HFF-Myc (cell line): ENCODE measurements at regions not wholly inside any gene's neighbourhood (a gene's known extent, or its start where the extent isn't known, plus 50 kb on each side); places are given as distances from the start of the nearest gene placed in this dataset.
"Not testable (repeated sequence)": the region's sequence is repeated elsewhere in the genome, so short reads cannot be mapped to it uniquely, and the experiment has no call there.

Experiments used
- DNase-seq: peaks from one replicate; pipeline ENCODE4 v3.0.0-alpha.2; 2011; ENCODE audit warnings: low read depth; ENCODE audit errors: extremely low read depth
- H3K4me3 ChIP-seq: replicated peaks from 2 replicates; pipeline ENCODE4 v1.5.1; 2011; ENCODE audit warnings: low read depth, mild to moderate bottlenecking, control low read depth, low read length
- TF ChIP-seq, protein P1 (sequence below): IDR thresholded peaks from 2 replicates; pipeline ENCODE4 v1.5.1; 2012; ENCODE audit warnings: mild to moderate bottlenecking, low read depth, low read length, control low read depth; ENCODE audit errors: missing control alignments

DNA sequence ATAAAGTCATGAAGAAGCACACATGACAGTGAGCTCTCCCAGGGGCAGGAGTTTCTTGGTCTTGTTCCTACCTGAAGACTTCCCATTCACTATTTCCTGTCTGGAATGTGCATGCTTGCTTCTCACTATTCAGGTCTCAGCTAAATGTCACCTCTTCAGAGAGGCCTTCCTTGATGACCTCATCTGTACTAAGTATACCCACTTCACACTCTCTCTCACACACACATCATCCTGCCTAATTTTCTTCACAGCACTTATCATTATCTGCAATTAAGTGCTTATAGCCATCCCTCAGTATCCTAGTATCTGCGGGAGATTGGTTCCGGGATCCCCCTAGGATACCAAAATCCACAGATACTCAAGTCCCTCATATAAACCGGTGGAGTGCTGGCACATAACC lies 146.4 kb upstream of the IVNS1ABP start:
- H3K4me3 ChIP-seq: no peak overlapping the region
- TF ChIP-seq, protein P1, sequence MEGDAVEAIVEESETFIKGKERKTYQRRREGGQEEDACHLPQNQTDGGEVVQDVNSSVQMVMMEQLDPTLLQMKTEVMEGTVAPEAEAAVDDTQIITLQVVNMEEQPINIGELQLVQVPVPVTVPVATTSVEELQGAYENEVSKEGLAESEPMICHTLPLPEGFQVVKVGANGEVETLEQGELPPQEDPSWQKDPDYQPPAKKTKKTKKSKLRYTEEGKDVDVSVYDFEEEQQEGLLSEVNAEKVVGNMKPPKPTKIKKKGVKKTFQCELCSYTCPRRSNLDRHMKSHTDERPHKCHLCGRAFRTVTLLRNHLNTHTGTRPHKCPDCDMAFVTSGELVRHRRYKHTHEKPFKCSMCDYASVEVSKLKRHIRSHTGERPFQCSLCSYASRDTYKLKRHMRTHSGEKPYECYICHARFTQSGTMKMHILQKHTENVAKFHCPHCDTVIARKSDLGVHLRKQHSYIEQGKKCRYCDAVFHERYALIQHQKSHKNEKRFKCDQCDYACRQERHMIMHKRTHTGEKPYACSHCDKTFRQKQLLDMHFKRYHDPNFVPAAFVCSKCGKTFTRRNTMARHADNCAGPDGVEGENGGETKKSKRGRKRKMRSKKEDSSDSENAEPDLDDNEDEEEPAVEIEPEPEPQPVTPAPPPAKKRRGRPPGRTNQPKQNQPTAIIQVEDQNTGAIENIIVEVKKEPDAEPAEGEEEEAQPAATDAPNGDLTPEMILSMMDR: no peak
- no peak for DNase-seq

DNA sequence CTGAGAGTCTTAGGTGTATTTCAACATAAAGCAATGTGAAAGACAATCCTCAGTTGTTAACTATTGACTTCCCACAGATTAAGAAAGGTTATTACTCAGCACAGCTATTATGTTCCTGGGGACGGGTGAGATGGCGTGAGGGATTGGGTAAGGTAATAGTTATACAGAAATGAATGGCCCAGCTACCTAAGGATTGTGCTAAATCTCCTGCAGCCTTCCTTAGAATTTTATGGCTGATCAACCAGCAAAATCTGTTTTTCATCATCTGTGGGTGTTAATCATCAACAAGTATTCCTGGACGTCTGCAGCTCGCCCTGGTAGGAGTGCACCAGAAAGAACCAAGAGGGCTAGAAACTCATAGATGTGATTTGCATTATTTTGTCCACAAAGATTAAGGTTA lies 146.0 kb upstream of the IVNS1ABP start:
- TF ChIP-seq, protein P1: no peak
- no peak overlapping the region for H3K4me3 ChIP-seq
- DNase-seq: no peak

DNA sequence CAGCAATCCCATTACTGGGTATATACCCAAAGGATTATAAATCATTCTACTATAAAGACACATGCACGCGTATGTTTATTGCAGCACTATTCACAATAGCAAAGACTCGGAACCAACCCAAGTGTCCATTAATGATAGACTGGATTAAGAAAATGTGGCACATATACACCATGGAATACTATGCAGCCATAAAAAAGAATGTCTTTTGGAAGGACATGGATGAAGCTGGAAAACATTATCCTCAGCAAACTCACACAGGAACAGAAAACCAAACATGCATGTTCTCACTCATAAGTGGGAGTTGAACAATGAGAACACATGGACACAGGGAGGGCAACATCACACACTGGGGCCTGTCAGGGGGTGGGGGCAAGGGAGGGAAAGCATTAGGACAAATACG lies 143.7 kb upstream of the IVNS1ABP start:
- not testable (repeated sequence) for H3K4me3 ChIP-seq, DNase-seq

DNA sequence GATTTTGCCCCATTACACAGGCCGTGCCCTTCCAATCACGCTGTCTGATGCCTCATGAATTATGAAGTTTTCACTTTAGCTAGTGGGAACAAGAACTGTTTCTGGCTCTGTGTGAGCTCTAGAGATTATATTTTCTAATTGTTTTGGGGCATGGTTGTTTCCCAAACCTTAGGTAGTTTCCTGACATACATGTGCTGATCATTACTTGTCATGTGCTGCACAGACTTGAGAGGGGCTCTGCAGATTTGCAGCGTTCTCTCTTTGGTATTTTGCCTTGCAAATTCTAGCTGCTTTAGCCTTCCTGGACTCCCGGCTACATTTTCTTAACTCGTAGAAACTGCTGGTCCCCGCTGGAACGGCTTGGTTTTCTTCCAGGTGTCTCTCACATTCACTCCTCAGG lies 142.1 kb upstream of the IVNS1ABP start:
- TF ChIP-seq, protein P1: no peak
- no peak overlapping the region for H3K4me3 ChIP-seq
- DNase-seq: no peak

DNA sequence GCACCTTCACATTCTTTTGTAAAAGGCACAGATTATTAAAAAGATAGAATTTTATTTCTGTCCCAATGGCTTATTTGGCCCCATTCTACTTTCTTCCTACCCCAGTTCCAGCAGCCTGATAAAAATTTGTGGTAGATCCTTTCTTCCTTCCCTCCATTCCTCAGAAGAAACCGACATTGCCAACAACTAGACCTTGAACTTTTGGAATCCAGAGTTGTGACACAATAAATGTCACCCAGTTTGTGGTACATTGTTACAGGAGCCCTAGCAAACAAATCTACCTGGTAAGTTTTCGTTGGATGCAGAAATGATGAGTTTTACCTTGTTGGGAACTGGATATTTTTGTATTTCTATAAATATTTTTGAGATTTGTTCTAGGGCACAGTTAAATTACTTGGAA lies 141.6 kb upstream of the IVNS1ABP start:
- no peak for DNase-seq
- H3K4me3 ChIP-seq: no peak overlapping the region
- TF ChIP-seq, protein P1: no peak

DNA sequence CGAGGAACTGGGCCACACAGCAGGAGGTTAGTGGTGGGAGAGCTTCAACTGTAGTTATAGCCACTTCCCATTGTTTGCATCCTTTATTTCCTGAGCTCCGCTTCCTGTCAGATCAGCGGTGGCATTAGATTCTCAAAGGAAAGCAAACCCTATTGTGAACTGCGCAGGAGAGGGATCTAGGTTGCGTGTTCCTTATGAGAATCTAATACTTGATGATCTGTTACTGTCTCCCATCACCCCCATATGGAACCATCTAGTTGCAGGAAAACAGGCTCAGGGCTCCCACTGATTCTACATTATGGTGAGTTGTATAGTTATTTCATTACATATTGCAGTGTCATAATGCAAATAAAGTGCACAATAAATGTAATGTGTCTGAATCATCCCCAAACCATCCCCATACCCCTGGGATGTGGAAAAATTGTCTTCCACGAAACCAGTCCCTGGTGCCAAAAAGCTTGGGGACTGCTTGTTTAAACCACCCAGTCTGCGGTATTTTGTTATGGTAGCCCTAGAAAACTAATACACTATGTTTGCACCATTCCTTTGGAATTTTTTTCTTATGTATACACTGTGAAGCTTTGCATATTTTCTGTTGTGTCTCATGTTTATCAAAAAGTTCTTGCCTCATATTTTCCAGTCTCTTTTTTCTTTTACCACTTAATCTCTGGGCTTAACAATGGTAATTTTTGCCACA lies 136.6 kb upstream of the IVNS1ABP start:
- DNase-seq: no peak
- no peak overlapping the region for H3K4me3 ChIP-seq
- TF ChIP-seq, protein P1: no peak

DNA sequence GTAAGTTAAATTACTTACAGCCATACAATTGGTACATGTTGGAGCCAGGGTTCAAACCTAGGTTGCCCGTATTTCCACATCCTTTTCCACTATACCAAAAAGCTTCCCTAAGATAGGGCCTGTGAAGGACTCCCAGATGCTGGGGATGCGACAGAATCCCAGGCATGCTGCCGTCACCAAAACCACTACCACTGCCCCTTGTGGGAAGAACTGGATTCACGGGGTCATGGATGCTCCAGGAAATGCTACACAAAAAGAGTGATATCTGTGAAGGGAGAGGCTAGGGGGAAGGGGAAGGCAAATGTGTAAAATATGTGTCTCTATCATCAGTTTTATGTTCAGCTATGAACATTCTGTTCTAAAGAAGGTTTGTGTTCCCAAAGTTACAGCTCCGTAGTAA lies 133.9 kb upstream of the IVNS1ABP start:
- no peak overlapping the region for H3K4me3 ChIP-seq
- TF ChIP-seq, protein P1: no peak
- DNase-seq: no peak
